Neural progenitor cell (in vitro differentiated cells): ENCODE measurements at regions not wholly inside any gene's neighbourhood (a gene's known extent, or its start where the extent isn't known, plus 50 kb on each side); places are given as distances from the start of the nearest gene placed in this dataset.
"Not testable (repeated sequence)": the region's sequence is repeated elsewhere in the genome, so short reads cannot be mapped to it uniquely, and the experiment has no call there.

ENCODE experiments used
- DNase-seq: peaks from one replicate; pipeline ENCODE4 v3.0.0-alpha.2; 2016; ENCODE audit warnings: low spot score
- H2AFZ ChIP-seq: fragments of 200-600 bp; sonication (generic); replicated peaks from 2 replicates; pipeline ENCODE4 v1.6.1; 2016; ENCODE audit warnings: antibody characterized with exemption
- H3F3A ChIP-seq: fragments of 200-600 bp; sonication (generic); 2 replicates; pipeline ENCODE4 v1.6.1; 2016; ENCODE audit warnings: antibody characterized with exemption, low read depth
- H3K27ac ChIP-seq: fragments of 200-600 bp; sonication (generic); 2 replicates; pipeline ENCODE4 v1.5.1; 2016; ENCODE audit warnings: mild to moderate bottlenecking
- H3K27me3 ChIP-seq: fragments of 200-600 bp; sonication (generic); 2 replicates; pipeline ENCODE4 v1.6.1; 2016; ENCODE audit warnings: mild to moderate bottlenecking, moderate library complexity
- H3K36me3 ChIP-seq: fragments of 200-600 bp; sonication (generic); 2 replicates; pipeline ENCODE4 v1.5.1; 2016
- H3K4me1 ChIP-seq: fragments of 200-600 bp; sonication (generic); 2 replicates; pipeline ENCODE4 v1.6.1; 2016; ENCODE audit warnings: mixed run types
- H3K4me2 ChIP-seq: fragments of 200-600 bp; sonication (generic); 2 replicates; pipeline ENCODE4 v1.6.1; 2016
- H3K4me3 ChIP-seq: fragments of 200-600 bp; sonication (generic); 2 replicates; pipeline ENCODE4 v1.5.1; 2016
- H3K79me2 ChIP-seq: fragments of 200-600 bp; sonication (generic); 2 replicates; pipeline ENCODE4 v1.6.1; 2016; ENCODE audit warnings: low read depth
- H3K9ac ChIP-seq: fragments of 200-600 bp; sonication (generic); 2 replicates; pipeline ENCODE4 v1.6.1; 2016
- H3K9me3 ChIP-seq: fragments of 200-600 bp; sonication (generic); 2 replicates; pipeline ENCODE4 v1.5.1; 2016; ENCODE audit warnings: low read depth
- H4K20me1 ChIP-seq: fragments of 200-600 bp; sonication (generic); 2 replicates; pipeline ENCODE4 v1.6.1; 2016; ENCODE audit warnings: low read depth
- H3K27ac Mint-ChIP-seq: 3 replicates; pipeline ENCODE4 v1.8.0; 2021; ENCODE audit warnings: mixed read lengths
- H3K27me3 Mint-ChIP-seq: 2 replicates; pipeline ENCODE4 v1.8.0; 2022; ENCODE audit warnings: low read depth, mild to moderate bottlenecking, inconsistent platforms, moderate library complexity, mixed read lengths; ENCODE audit not compliant: insufficient read depth
- H3K36me3 Mint-ChIP-seq: 3 replicates; pipeline ENCODE4 v1.8.0; 2021; ENCODE audit warnings: mixed read lengths
- H3K4me1 Mint-ChIP-seq: 3 replicates; pipeline ENCODE4 v1.8.0; 2021; ENCODE audit warnings: mixed read lengths
- H3K4me3 Mint-ChIP-seq: 3 replicates; pipeline ENCODE4 v1.8.0; 2021; ENCODE audit warnings: mild to moderate bottlenecking, moderate library complexity, mixed read lengths
- H3K9me3 Mint-ChIP-seq: 3 replicates; pipeline ENCODE4 v1.8.0; 2020; ENCODE audit warnings: mixed read lengths
- EZH2 ChIP-seq: fragments of 200-600 bp; sonication (generic); IDR thresholded peaks from 2 replicates; pipeline ENCODE4 v1.6.1; 2017; ENCODE audit warnings: antibody characterized with exemption, mild to moderate bottlenecking, moderate library complexity
- EZH2phosphoT487 ChIP-seq: fragments of 200-600 bp; sonication (generic); IDR thresholded peaks from 2 replicates; pipeline ENCODE4 v1.6.1; 2017; ENCODE audit warnings: antibody characterized with exemption
- TF ChIP-seq, protein P1 (sequence below): fragments of 200-600 bp; sonication (generic); IDR thresholded peaks from 2 replicates; pipeline ENCODE4 v1.5.1; 2017; ENCODE audit warnings: antibody characterized with exemption, mild to moderate bottlenecking

DNA sequence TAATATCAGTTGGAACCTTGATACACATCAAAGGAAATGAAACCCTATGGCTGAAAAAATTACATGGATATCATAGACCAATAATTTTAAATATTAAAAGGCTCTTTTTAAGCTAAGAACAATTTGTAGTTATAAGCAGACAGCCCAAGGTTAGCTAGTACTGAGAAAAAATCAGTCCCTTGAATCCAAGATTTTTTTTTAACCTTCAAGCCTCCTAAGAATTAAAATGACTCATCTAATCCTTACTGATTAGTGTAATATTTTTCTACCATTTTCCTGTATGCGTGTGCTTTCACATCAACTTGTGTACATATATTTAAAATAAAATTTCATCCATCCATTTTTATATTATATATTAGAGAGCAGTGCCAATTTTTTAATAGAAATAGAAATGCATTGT, 1004.9 kb upstream of the ZEB2 start:
- no peaks in the 10 kb centered on the region for H3F3A ChIP-seq
- no peak overlapping the region for H3K4me2 ChIP-seq
- no peaks in the 10 kb centered on the region for H3K79me2 ChIP-seq
- no peak overlapping the region for H3K4me3 ChIP-seq
- no peak for DNase-seq
- no peaks in the 10 kb centered on the region for H3K36me3 ChIP-seq
- Mint-ChIP-seq H3K36me3 (no peaks in the 10 kb centered on the region), H3K4me1 (no peaks in the 10 kb centered on the region), H3K9me3 (peaks cover 9% of the 10 kb centered on the region), H3K27ac (no peak overlapping the region), H3K27me3 (no peaks in the 10 kb centered on the region), H3K4me3 (no peak overlapping the region)
- no peak overlapping the region for H2AFZ ChIP-seq
- H3K27ac ChIP-seq, result no peak overlapping the region
- no peaks in the 10 kb centered on the region for H3K27me3 ChIP-seq
- no peak overlapping the region for H3K9ac ChIP-seq
- H3K9me3 ChIP-seq, result no peaks in the 10 kb centered on the region
- TF ChIP-seq EZH2 (no peak), EZH2phosphoT487 (no peak)
- TF ChIP-seq, protein P1, sequence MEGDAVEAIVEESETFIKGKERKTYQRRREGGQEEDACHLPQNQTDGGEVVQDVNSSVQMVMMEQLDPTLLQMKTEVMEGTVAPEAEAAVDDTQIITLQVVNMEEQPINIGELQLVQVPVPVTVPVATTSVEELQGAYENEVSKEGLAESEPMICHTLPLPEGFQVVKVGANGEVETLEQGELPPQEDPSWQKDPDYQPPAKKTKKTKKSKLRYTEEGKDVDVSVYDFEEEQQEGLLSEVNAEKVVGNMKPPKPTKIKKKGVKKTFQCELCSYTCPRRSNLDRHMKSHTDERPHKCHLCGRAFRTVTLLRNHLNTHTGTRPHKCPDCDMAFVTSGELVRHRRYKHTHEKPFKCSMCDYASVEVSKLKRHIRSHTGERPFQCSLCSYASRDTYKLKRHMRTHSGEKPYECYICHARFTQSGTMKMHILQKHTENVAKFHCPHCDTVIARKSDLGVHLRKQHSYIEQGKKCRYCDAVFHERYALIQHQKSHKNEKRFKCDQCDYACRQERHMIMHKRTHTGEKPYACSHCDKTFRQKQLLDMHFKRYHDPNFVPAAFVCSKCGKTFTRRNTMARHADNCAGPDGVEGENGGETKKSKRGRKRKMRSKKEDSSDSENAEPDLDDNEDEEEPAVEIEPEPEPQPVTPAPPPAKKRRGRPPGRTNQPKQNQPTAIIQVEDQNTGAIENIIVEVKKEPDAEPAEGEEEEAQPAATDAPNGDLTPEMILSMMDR, result no peak
- H4K20me1 ChIP-seq, result no peaks in the 10 kb centered on the region
- H3K4me1 ChIP-seq, result no peaks in the 10 kb centered on the region

DNA sequence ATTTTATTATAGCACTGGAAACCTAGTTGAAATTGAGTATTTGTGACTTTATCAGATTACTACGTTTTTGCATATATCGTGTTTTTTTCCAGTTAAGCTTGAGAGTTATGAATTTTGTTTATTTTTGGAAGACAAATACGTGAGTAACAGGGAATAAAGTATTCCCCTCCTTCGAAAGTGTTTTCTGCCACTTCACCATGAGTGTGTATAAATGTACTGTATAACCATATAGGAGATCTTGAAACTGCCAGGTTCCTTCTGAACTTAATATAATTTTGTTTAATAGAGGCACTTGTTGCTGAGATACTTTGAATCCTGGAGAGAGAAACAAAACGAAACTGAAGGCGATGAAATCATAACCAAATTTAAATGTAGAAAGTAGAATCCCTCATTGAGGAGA, 1004.4 kb upstream of the ZEB2 start:
- Histone ChIP-seq H4K20me1 (no peaks in the 10 kb centered on the region), H3K9me3 (no peaks in the 10 kb centered on the region), H2AFZ (peak overlapping the region; percentile 19), H3K4me2 (no peak overlapping the region), H3K36me3 (no peaks in the 10 kb centered on the region), H3K27ac (no peak overlapping the region), H3F3A (no peaks in the 10 kb centered on the region), H3K79me2 (no peaks in the 10 kb centered on the region), H3K4me1 (no peaks in the 10 kb centered on the region), H3K27me3 (no peaks in the 10 kb centered on the region), H3K4me3 (no peak overlapping the region), H3K9ac (no peak overlapping the region)
- peaks cover 11% of the 10 kb centered on the region for H3K9me3 Mint-ChIP-seq
- no peaks in the 10 kb centered on the region for H3K36me3 Mint-ChIP-seq
- H3K27me3 Mint-ChIP-seq, result no peaks in the 10 kb centered on the region
- H3K4me3 Mint-ChIP-seq, result no peak overlapping the region
- H3K4me1 Mint-ChIP-seq, result no peaks in the 10 kb centered on the region
- no peak for DNase-seq
- TF ChIP-seq EZH2 (no peak), EZH2phosphoT487 (no peak)
- TF ChIP-seq, protein P1, result no peak
- no peak overlapping the region for H3K27ac Mint-ChIP-seq

DNA sequence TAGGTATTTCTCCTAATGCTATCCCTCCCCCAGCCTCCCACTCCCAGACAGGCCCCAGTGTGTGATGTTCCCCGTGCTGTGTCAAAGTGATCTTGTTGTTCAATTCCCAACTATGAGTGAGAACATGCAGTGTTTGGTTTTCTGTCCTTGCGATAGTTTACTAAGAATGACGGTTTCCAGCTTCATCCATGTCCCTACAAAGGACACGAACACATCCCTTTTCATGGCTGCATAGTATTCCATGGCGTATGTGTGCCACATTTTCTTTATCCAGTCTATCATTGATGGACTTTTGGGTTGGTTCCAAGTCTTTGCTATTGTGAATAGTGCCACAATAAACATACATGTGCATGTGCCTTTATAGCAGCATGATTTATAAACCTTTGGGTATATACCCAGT, 999.3 kb upstream of the ZEB2 start:
- not testable (repeated sequence) for H3K4me3 Mint-ChIP-seq, H3K9ac ChIP-seq, H3K27ac Mint-ChIP-seq, H3K27me3 ChIP-seq, H3K36me3 Mint-ChIP-seq, H3K27ac ChIP-seq, H3K4me3 ChIP-seq, H3K27me3 Mint-ChIP-seq, H3F3A ChIP-seq, DNase-seq, H3K4me2 ChIP-seq, H3K4me1 Mint-ChIP-seq, H3K79me2 ChIP-seq, H4K20me1 ChIP-seq, H3K9me3 ChIP-seq, H3K4me1 ChIP-seq, H3K36me3 ChIP-seq, H2AFZ ChIP-seq
- H3K9me3 Mint-ChIP-seq, result peaks cover 11% of the 10 kb centered on the region

DNA sequence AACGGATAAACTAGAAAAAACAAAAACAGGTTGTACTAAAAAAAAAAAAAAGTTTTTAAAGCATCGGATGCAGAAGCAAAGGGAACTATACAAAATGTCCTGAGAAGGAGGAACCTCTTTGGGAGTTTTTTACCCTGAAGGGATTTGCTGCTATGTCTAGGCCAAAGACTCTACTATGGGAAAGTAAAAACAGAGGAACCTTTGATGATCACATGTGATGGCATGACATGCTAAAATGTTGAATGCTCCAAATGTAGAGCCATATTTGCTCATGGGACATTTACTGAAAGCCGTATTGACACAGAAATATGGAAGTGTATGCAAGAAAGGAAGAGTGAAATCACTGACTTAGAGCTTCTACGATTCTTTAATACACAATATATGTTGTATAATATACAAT, 992.0 kb upstream of the ZEB2 start:
- H3K36me3 ChIP-seq, result no peaks in the 10 kb centered on the region
- no peaks in the 10 kb centered on the region for H3K4me1 ChIP-seq
- H3K27ac ChIP-seq, result no peak overlapping the region
- no peaks in the 10 kb centered on the region for H3K4me1 Mint-ChIP-seq
- peaks cover 2% of the 10 kb centered on the region for H3K9me3 Mint-ChIP-seq
- H3K27me3 Mint-ChIP-seq, result peaks cover 2% of the 10 kb centered on the region
- TF ChIP-seq, protein P1, result no peak
- no peak overlapping the region for H3K4me3 Mint-ChIP-seq
- H3K27ac Mint-ChIP-seq, result no peak overlapping the region
- no peaks in the 10 kb centered on the region for H3K79me2 ChIP-seq
- no peak overlapping the region for H2AFZ ChIP-seq
- H3K9ac ChIP-seq, result no peak overlapping the region
- H3F3A ChIP-seq, result no peaks in the 10 kb centered on the region
- H3K4me3 ChIP-seq, result no peak overlapping the region
- H3K4me2 ChIP-seq, result no peak overlapping the region
- no peaks in the 10 kb centered on the region for H3K36me3 Mint-ChIP-seq
- no peaks in the 10 kb centered on the region for H3K27me3 ChIP-seq
- no peak for DNase-seq
- H4K20me1 ChIP-seq, result no peaks in the 10 kb centered on the region
- no peaks in the 10 kb centered on the region for H3K9me3 ChIP-seq
